Mesenchymal stem cell (in vitro differentiated cells and primary cell): ENCODE measurements at regions not wholly inside any gene's neighbourhood (a gene's known extent, or its start where the extent isn't known, plus 50 kb on each side); places are given as distances from the start of the nearest gene placed in this dataset.
A peak's percentile ranks its signal among the peaks of the same experiment; 100 is the strongest.

Experiments
- DNase-seq: peaks from one replicate; pipeline ENCODE4 v3.0.0-alpha.2; 2013
- H2AFZ ChIP-seq: one replicate; pipeline ENCODE4 v1.6.1; 2013; ENCODE audit warnings: low read depth, mild to moderate bottlenecking, control low read depth, inconsistent platforms, low read length, moderate library complexity
- H2AK5ac ChIP-seq: 2 replicates; pipeline ENCODE4 v1.6.1; 2013; ENCODE audit warnings: low read length, moderate library complexity, mild to moderate bottlenecking, inconsistent platforms; ENCODE audit not compliant: severe bottlenecking
- H2BK120ac ChIP-seq: one replicate; pipeline ENCODE4 v1.6.1; 2013; ENCODE audit warnings: low read depth, mild to moderate bottlenecking, inconsistent platforms, low read length, moderate library complexity
- H2BK12ac ChIP-seq, 2 experiments: one replicate each; pipeline ENCODE4 v1.6.1; 2013; ENCODE audit warnings: inconsistent platforms in 2 of 2, low read length in 2 of 2, mild to moderate bottlenecking in 2 of 2, moderate library complexity in 2 of 2, control low read depth in 1 of 2
- H2BK15ac ChIP-seq: one replicate; pipeline ENCODE4 v1.6.1; 2013; ENCODE audit warnings: mild to moderate bottlenecking, low read depth, inconsistent platforms; ENCODE audit not compliant: poor library complexity, severe bottlenecking
- H2BK5ac ChIP-seq: 2 replicates; pipeline ENCODE4 v1.6.1; 2013; ENCODE audit warnings: low read depth, mild to moderate bottlenecking, low read length, control low read depth, inconsistent platforms; ENCODE audit not compliant: poor library complexity, severe bottlenecking
- H3K14ac ChIP-seq, 2 experiments: one replicate each; pipeline ENCODE4 v1.6.1; 2013; ENCODE audit warnings: inconsistent platforms in 2 of 2, low read length in 2 of 2, control low read depth in 1 of 2, mild to moderate bottlenecking in 1 of 2, moderate library complexity in 1 of 2
- H3K18ac ChIP-seq, 2 experiments: one replicate each; pipeline ENCODE4 v1.6.1; 2013; ENCODE audit warnings: inconsistent platforms in 2 of 2, low read length in 2 of 2, control low read depth in 1 of 2, low read depth in 1 of 2, mild to moderate bottlenecking in 1 of 2
- H3K23ac ChIP-seq, 2 experiments: one replicate each; pipeline ENCODE4 v1.6.1; 2013; ENCODE audit warnings: inconsistent platforms in 2 of 2, low read length in 2 of 2, mild to moderate bottlenecking in 2 of 2, moderate library complexity in 2 of 2, control low read depth in 1 of 2
- H3K27ac ChIP-seq: 2 replicates; pipeline ENCODE4 v1.5.1; 2013; ENCODE audit warnings: mild to moderate bottlenecking, moderate library complexity, low read length, control low read depth, inconsistent platforms; ENCODE audit not compliant: poor library complexity, severe bottlenecking
- H3K27me3 ChIP-seq, 2 experiments: 2 replicates each; pipeline versions ENCODE4 v1.6.1 to v1.7.0; 2013; ENCODE audit warnings: low read length in 2 of 2, mild to moderate bottlenecking in 2 of 2, moderate library complexity in 2 of 2, control low read depth in 1 of 2, inconsistent platforms in 1 of 2; ENCODE audit not compliant: control insufficient read depth in 1 of 2, insufficient read depth in 1 of 2
- H3K36me3 ChIP-seq, 2 experiments: 2 replicates each; pipeline versions ENCODE4 v1.6.1 to v1.7.0; 2013; ENCODE audit warnings: low read length in 2 of 2, control low read depth in 1 of 2, inconsistent platforms in 1 of 2, low read depth in 1 of 2, mild to moderate bottlenecking in 1 of 2; ENCODE audit not compliant: insufficient read depth in 2 of 2, control insufficient read depth in 1 of 2
- H3K4ac ChIP-seq, 2 experiments: one replicate each; pipeline ENCODE4 v1.6.1; 2013; ENCODE audit warnings: inconsistent platforms in 2 of 2, low read length in 2 of 2, mild to moderate bottlenecking in 2 of 2, moderate library complexity in 2 of 2, control low read depth in 1 of 2, low read depth in 1 of 2
- H3K4me1 ChIP-seq: 2 replicates; pipeline ENCODE4 v1.6.1; 2013; ENCODE audit warnings: low read depth, low read length, control low read depth; ENCODE audit not compliant: control insufficient read depth, insufficient read depth
- H3K4me2 ChIP-seq: 2 replicates; pipeline ENCODE4 v1.6.1; 2013; ENCODE audit warnings: low read length, mild to moderate bottlenecking, inconsistent platforms; ENCODE audit not compliant: poor library complexity, severe bottlenecking
- H3K4me3 ChIP-seq, 2 experiments: 2 replicates each; pipeline versions ENCODE4 v1.5.1 to v1.7.0; 2013; ENCODE audit warnings: low read length in 2 of 2, mild to moderate bottlenecking in 2 of 2, control low read depth in 1 of 2, low read depth in 1 of 2; ENCODE audit not compliant: insufficient read depth in 1 of 2
- H3K79me1 ChIP-seq: replicated peaks from 2 replicates; pipeline ENCODE4 v1.6.1; 2013; ENCODE audit warnings: mild to moderate bottlenecking, control low read depth, low read length, inconsistent platforms; ENCODE audit not compliant: poor library complexity, severe bottlenecking
- H3K9ac ChIP-seq: 2 replicates; pipeline ENCODE4 v1.7.0; 2013; ENCODE audit warnings: mild to moderate bottlenecking, low read length, moderate library complexity
- H3K9me3 ChIP-seq: 2 replicates; pipeline ENCODE4 v1.7.0; 2013; ENCODE audit warnings: mild to moderate bottlenecking, low read length; ENCODE audit not compliant: control insufficient read depth
- H4K8ac ChIP-seq: one replicate; pipeline ENCODE4 v1.6.1; 2013; ENCODE audit warnings: inconsistent platforms, mild to moderate bottlenecking, low read length, moderate library complexity
- H4K91ac ChIP-seq: one replicate; pipeline ENCODE4 v1.6.1; 2013; ENCODE audit warnings: mild to moderate bottlenecking, low read length, inconsistent platforms
- WGBS: methylation state at CpG from one replicate; pipeline ENCODE4 v1.1.7; 2013; ENCODE audit warnings: mixed read lengths; 5-methylcytosine and 5-hydroxymethylcytosine counted together

GRCh38 chr17:33640629-33641028 lies 347.5 kb upstream of the ASIC2 start:
- no peak overlapping the region for H2BK12ac ChIP-seq
- no peak overlapping the region for H3K18ac ChIP-seq
- no peaks in the 10 kb centered on the region for H3K4me1 ChIP-seq
- no peak overlapping the region for H4K91ac ChIP-seq
- DNase-seq = no peak
- H3K36me3 ChIP-seq = no peaks in the 10 kb centered on the region
- H3K9ac ChIP-seq = no peak overlapping the region
- H2AFZ ChIP-seq = no peak overlapping the region
- H3K9me3 ChIP-seq = no peaks in the 10 kb centered on the region
- H3K4ac ChIP-seq = no peak overlapping the region
- no peak overlapping the region for H4K8ac ChIP-seq
- H2BK120ac ChIP-seq = no peak overlapping the region
- H3K27me3 ChIP-seq = peaks cover 0 to 9% of the 10 kb centered on the region in 2 experiments
- WGBS = 66% methylated on average over 8 of the region's 8 CpGs
- H2AK5ac ChIP-seq = no peak overlapping the region
- H3K14ac ChIP-seq = no peak overlapping the region
- H3K79me1 ChIP-seq = no peaks in the 10 kb centered on the region
- no peak overlapping the region for H3K4me3 ChIP-seq
- H3K23ac ChIP-seq = no peak overlapping the region
- no peak overlapping the region for H3K4me2 ChIP-seq
- no peak overlapping the region for H2BK15ac ChIP-seq
- H3K27ac ChIP-seq = no peak overlapping the region
- H2BK5ac ChIP-seq = no peak overlapping the region

GRCh38 chr17:33642002-33642401 lies 348.9 kb upstream of the ASIC2 start:
- H4K91ac ChIP-seq = no peak overlapping the region
- no peak overlapping the region for H3K4me2 ChIP-seq
- 29% methylated on average over 1 of the region's 1 CpG for WGBS
- no peak overlapping the region for H4K8ac ChIP-seq
- H2BK120ac ChIP-seq = no peak overlapping the region
- no peak for DNase-seq
- no peak overlapping the region for H3K23ac ChIP-seq
- no peak overlapping the region for H2AFZ ChIP-seq
- no peak overlapping the region for H3K14ac ChIP-seq
- no peak overlapping the region for H2BK15ac ChIP-seq
- no peaks in the 10 kb centered on the region for H3K9me3 ChIP-seq
- H3K9ac ChIP-seq = no peak overlapping the region
- no peaks in the 10 kb centered on the region for H3K36me3 ChIP-seq
- H2BK12ac ChIP-seq = no peak overlapping the region
- no peak overlapping the region for H2AK5ac ChIP-seq
- H3K79me1 ChIP-seq = no peaks in the 10 kb centered on the region
- H3K18ac ChIP-seq = no peak overlapping the region
- H3K27ac ChIP-seq = no peak overlapping the region
- no peak overlapping the region for H3K4me3 ChIP-seq
- no peak overlapping the region for H2BK5ac ChIP-seq
- H3K4me1 ChIP-seq = no peaks in the 10 kb centered on the region
- H3K4ac ChIP-seq = no peak overlapping the region
- H3K27me3 ChIP-seq = peaks cover 0 to 14% of the 10 kb centered on the region in 2 experiments

DNA sequence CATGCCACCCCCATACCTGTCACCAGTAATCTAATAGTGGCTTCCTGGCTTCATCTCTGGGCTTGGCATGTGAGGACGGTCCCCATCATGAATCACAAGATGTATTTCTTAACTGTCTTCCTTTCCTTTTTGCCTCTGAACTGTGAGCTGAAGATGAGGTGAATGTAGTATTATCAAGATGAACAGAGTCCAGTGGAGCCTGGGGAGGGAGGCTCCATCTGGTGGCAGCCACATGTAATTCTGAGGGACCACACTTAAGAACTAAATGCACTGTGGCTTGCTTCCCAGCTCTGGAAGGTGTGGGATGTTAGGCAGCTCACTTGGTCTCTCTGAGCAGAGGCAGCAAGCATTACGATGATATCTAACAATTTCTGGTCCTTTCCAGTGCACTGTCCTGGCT lies 354.9 kb upstream of the ASIC2 start:
- no peak overlapping the region for H3K4me2 ChIP-seq
- H3K4me3 ChIP-seq = no peak overlapping the region
- no peak overlapping the region for H4K91ac ChIP-seq
- peaks cover 0 to 37% of the 10 kb centered on the region in 2 experiments for H3K27me3 ChIP-seq
- no peak overlapping the region for H2BK12ac ChIP-seq
- H3K27ac ChIP-seq = no peak overlapping the region
- peak; percentile 37 for DNase-seq
- H3K9ac ChIP-seq = no peak overlapping the region
- no peaks in the 10 kb centered on the region for H3K4me1 ChIP-seq
- H2BK15ac ChIP-seq = no peak overlapping the region
- H3K36me3 ChIP-seq = no peaks in the 10 kb centered on the region
- no peak overlapping the region for H3K4ac ChIP-seq
- H2BK5ac ChIP-seq = no peak overlapping the region
- no peak overlapping the region for H2BK120ac ChIP-seq
- H3K18ac ChIP-seq = no peak overlapping the region
- no peak overlapping the region for H2AK5ac ChIP-seq
- H3K79me1 ChIP-seq = no peaks in the 10 kb centered on the region
- no peak overlapping the region for H3K23ac ChIP-seq
- no peak overlapping the region for H2AFZ ChIP-seq
- no peaks in the 10 kb centered on the region for H3K9me3 ChIP-seq
- H3K14ac ChIP-seq = no peak overlapping the region
- 50% methylated on average over 1 of the region's 2 CpGs for WGBS
- no peak overlapping the region for H4K8ac ChIP-seq

GRCh38 chr17:33650304-33650703 lies 357.2 kb upstream of the ASIC2 start:
- H3K4me1 ChIP-seq = no peaks in the 10 kb centered on the region
- H2BK5ac ChIP-seq = no peak overlapping the region
- no peak overlapping the region for H2AFZ ChIP-seq
- H4K91ac ChIP-seq = no peak overlapping the region
- H3K4ac ChIP-seq = no peak overlapping the region
- no peak for DNase-seq
- no peaks in the 10 kb centered on the region for H3K36me3 ChIP-seq
- H3K23ac ChIP-seq = no peak overlapping the region
- no peak overlapping the region for H3K4me3 ChIP-seq
- H3K18ac ChIP-seq = no peak overlapping the region
- no peaks in the 10 kb centered on the region for H3K79me1 ChIP-seq
- no peak overlapping the region for H2AK5ac ChIP-seq
- H2BK120ac ChIP-seq = no peak overlapping the region
- no peak overlapping the region for H4K8ac ChIP-seq
- no peak overlapping the region for H3K27ac ChIP-seq
- H3K4me2 ChIP-seq = no peak overlapping the region
- H3K9ac ChIP-seq = no peak overlapping the region
- no peaks in the 10 kb centered on the region for H3K9me3 ChIP-seq
- 73% methylated on average over 3 of the region's 5 CpGs for WGBS
- peaks cover 0 to 50% of the 10 kb centered on the region in 2 experiments for H3K27me3 ChIP-seq
- no peak overlapping the region for H3K14ac ChIP-seq
- H2BK12ac ChIP-seq = no peak overlapping the region
- H2BK15ac ChIP-seq = no peak overlapping the region
